HS-27A (cell line): ENCODE measurements at regions not wholly inside any gene's neighbourhood (a gene's known extent, or its start where the extent isn't known, plus 50 kb on each side); places are given as distances from the start of the nearest gene placed in this dataset.
"Not testable (repeated sequence)": the region's sequence is repeated elsewhere in the genome, so short reads cannot be mapped to it uniquely, and the experiment has no call there.

Source experiments
- DNase-seq: peaks from one replicate; pipeline ENCODE4 v3.0.0-alpha.2; 2012; ENCODE audit warnings: low read depth, missing footprints

DNA sequence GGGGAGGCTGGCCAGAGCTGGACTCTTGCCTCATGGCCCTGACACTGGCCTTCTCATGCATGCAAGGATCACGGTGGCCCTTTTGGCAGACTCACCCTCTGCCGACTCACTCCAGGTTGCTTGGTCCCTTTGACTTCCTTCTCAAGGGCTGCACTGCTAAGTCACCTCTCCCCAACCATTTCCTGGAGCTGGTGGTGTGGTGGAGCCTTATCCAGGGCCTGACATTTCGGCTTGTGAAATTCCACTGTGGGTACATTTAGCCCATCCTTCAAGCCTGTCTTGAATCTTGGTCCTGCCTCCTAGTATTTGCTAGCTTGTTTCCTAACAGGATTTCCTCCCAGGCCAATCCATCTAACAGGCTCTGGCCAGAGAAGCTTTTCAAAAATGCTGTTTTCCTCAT lies 52.6 kb upstream of the JUN start:
- no peak for DNase-seq

DNA sequence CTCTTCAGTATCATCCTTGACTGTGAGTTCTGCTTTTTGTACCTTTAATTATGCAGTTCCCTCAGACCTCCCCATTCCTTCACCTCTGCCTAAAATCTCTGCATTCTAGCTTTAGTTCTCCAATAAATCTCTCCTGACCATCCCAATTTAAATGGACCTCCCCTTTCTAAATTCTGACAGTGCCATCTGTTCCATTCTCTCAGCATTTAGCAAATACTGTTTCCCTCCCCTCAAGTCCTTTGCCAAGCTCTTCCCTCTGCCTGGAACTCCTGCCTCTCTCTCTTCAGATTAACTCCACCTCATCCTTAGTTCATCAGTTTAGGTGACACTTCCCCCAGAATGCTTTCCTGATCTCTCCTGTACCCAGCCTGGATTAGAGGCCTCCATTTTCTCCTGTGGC lies 54.0 kb upstream of the JUN start:
- DNase-seq, result no peak

DNA sequence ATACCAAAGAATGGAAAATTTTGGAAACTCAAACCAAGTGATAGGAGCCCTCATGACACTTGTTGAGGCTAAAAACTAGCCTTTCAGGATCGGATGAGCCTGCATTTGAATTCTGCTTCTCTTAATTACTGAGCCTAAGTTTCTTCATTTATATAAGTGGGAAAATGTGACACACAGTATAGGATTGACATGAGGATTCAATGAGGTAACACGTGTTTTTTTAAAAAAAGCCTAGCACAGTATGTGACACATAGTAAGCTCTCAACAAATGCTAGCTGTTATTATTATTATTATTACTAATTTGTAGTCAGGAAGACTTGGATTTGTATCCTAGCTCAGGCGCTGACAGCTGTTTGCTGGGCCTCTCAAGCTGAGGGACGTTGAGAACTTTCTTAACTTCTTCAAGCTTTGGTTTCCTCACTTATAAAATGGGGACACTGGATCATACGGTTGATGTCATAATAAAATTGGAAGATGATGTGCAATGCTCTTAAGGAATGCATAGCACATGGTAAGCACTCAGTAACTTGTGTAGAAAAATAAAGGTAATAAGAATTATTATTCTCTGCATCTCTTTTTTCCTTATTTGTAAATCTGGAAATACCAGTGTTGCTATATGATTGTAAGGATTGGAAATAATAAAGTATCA lies 55.4 kb upstream of the JUN start:
- DNase-seq, result no peak

DNA sequence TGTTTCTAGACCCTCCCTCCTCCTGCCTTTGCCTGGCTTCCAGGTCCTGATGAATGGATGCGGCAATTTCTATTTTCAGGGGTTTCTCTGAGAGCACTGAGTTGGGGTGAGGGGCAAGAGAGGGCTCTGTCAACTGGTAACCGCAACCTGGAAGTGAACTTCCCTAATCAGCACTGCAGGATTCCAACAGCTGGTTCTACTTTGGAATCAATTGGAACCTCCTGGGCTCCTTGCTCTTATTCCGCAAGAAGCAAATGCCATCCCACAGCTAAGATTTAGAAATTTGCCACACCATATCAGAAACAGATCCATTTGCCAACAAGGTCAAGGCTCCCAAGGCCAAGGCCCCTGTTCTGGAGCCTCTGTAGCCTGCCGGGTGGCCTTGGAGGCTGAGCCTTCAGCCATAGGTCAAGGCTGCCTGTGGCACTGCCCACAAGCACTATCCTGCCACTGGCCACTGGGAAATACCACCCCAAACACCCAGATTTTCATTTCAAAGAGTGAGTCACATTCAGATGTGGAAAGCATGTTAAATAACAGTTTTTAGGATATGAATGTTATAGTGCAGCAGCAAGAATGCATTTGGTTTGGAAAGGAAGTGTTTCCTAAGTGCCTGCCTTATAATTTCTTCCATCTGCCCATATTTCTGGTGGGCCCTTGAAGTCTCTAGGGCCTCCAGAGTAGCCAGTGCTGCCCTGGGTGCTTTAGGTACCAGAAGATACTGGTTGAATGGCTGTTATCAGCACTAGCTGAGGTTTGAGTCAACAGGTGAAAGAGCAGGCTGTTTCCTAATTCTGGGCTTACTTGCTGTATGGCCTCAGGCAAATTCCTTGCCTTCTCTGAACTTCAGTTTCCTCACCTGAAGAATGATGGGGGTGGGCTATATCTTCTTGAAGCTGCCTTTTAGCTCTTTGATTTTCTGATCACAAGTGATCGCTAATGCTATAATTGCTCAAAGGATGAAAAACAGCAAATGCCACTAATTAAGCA lies 56.3 kb upstream of the JUN start:
- no peak for DNase-seq

DNA sequence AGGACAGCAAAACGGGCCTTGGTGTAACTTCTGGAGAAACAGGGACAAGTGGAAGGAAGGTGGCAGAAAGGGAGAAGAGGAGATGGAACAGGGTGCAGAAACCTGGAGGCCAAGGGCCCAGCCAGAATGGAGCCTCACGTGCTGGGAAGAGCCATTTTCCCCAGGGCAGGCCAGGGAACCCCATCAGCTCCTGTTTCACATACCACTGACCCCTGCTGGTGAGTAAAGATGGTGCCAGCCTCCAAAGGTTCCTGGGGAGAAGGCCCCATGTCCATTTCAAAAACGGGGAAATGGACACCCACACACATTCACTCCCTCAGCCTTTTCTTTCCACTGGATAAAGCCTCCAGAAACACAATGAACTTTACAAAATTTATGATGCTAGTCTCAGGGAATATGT lies 57.6 kb upstream of the JUN start:
- DNase-seq, result no peak

DNA sequence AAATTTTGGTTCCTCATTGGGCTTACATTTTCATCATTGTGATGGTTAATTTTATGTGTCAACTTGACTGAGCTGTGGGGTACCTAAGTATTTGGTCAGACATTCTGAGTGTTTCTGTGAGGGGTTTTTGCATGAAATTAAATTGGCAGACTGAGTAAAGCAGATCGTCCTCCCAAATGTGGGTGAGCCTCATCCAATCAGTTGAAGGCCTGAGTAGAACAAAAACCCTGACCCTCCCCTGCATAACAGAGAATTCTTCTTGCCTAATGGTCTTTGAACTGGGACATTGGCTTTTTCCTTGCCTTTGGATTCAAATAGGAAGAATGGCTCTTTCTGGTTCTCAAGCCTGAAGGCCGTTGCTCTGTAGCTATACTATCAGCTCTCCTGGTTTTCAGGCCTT lies 59.1 kb upstream of the JUN start:
- no peak for DNase-seq

DNA sequence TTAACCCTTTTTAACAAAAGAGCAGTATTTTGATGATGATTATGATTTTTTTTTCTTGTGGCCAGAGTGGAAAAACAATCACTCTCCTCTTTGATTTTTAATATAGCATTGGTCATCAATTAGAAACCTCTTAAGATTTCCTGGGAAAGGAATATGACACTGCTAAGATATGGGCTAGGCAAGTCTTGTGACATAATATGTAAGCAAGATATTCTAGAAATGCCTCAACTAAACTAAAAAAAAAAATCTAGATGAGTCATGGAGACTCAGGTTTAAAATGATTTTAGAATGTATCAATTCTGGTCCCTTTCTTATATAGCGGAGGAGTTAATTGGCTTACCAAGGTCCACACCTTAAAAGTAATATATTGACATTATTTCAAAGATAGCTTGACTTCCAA lies 60.3 kb upstream of the JUN start:
- DNase-seq, result no peak

DNA sequence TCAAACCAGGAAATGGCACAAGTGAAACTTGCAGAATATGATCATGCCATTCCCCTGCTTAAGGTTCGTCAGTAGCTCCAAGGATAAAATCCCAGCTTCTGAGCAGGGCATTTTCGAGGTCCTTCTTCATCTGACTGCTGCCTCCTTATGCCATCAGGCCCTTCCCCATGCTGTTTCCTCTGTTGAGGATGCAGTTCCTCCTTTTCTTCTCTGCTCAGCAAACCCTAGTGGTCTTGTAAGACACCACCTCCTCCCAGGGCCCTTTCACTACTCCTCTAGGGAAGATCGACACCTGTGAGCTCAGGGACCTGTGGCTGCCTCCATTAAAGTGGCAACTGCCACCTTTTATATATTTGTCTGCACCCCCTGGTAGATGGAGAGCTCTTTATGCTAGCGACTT lies 62.1 kb upstream of the JUN start:
- DNase-seq, result no peak

DNA sequence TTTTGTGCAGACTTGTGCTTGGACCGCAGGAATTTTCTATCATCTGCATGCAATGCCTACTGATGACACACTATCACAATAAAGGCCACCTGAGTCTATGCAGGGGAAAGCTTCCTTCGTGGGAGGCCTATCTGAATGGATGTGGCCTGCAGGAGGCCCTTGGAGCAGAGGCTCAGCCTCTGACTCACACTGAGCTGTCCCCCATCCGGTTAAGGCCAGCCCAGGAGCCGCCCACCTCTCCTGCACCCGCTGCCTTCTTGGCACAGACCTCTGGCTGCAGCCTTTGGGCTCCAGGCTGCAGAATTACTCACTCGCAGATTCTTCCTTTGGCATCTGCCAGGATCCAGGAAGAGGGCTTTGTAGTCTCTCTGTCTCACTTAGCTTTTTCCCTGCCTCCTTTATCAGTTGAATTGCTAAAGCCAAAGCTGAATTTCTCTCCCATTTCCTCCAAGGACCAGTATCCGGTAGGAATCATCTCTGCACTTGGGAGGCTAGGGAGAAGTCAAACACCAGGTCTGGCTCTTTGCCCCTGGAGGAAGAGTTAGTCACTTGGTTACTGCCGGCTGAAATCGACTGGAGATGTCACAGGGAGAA lies 65.1 kb upstream of the JUN start:
- peak; percentile 97 for DNase-seq

DNA sequence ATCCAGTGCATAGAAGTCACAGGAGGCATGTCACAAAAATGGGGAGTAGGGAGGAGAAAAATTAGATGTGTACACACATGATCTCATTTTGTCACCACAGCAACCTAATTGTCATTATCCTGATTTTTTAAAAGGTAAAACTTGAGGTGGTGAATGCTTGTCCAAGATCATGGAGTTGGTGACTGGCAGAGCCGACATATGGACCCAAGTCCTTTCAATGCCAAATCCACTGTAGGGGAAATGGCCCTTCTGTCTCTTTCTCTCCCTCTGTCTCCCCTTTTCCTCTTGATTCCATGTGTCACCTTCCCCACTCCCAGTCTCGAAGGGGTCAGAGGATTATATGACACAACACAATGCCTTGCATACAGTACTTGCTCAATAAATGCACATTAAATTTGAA lies 65.7 kb upstream of the JUN start:
- DNase-seq, result no peak

DNA sequence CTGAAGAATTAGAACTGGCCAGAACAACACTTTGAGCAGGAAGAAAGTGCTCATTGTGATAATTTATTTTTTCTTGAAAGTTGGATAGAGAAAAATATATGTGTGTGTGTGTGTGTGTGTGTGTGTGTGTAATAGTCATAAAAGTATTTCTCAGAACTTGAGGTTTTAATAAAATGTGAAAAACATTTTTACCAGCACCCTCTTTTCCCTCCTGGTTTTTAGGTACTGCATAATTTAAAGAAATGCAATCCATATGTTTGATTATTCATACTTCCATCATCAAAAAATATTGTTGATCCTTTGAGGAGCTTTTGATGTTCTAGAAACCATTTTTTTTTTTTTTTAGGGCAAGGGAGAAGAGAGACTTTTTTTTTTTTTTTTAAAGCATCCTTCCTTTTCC lies 66.8 kb upstream of the JUN start:
- no peak for DNase-seq

DNA sequence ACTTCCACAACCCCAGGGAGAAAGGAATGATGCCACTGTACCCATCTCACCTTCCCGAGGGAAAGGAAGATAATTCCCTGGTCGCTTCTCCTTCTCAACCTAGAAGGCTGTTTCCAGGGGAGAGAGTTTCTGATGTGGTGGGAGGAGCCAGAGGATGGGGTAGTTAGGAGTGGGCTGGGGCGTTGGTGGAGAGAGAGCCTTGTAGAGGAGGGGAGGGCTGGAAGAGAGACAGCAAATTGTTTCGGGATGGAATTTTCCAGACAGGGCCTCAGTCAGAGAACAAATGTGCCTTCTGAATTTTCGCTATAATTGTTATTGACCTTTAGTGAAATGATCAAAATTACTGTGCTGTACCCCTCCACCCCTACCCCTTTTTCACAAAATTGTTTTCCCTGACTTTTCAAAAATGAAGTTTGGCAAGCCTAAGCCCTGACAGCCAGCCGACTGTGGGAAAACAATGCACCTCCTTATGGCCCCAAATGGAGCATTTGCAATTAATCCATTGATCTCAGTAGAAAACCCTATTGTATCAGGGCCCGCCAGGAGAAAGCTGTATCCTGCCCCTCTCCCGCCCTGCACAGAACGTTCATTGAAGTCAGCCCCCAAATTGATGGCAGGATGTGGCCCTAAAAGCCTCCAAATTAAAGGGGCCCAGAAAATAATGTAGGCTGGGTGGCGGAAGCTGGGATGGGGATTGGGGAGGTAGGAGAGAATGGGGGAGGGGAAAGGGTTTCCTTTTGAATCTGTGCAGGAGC lies 69.1 kb upstream of the JUN start:
- no peak for DNase-seq

DNA sequence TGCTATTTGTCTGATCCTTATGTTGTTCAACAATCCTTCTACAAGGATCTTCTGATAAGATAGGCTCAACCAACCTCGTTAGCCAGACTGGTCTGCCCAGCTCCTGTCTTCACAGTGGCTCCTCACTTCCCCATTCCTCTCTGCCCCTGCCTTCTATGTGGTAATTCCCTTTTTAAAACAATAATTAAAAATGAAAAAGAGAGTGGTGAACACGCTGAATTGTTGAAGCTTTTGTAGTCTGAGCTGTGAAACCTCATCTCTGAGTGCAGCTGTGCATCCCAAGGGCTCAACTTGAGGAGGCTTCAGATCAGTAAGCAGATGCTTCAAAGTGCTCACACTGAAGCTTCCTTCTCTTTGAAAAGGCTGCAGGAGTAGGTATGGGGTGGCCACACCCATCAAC lies 70.7 kb upstream of the JUN start:
- DNase-seq, result no peak

DNA sequence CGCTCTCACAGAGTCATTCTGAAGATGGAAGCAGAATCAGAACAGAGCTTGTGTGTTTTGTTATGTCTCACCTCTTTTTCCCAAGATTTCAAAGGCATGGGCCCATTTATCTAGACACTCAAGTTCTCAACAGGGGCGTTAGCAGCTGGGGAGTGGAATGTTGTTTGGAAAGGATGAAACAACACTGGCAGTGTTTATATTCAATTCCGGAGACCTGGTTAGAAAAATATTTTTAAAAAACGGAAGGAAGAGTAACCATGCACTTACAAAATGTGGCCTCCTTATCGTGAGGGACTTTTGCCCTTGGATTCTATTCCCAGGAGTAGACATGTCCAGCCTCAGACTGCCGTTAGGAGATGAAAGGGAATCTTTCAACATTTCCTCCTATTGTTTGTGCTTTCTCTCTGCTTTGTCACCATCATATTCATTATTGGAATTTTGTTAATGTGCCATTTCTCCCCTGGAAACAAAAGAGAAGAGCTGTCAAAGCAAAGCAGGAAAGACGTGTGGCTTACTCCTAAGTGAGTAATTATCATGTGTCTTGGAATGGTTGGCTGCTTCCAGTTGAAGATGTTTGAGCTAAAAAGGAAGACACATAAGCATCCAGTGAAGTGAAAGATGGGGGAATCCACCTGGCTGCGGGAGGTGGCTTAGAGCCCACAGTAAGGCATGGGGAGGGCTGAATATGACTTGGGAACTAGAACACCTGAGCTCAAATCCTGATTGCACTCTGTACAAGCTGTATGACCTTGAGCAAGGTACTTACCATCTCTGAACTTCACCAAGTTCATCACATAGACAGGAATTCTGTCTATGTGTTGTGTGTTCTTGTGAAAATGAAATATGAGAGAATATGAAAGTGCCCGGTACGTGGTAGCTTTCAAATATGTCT lies 71.7 kb upstream of the JUN start:
- DNase-seq, result no peak

DNA sequence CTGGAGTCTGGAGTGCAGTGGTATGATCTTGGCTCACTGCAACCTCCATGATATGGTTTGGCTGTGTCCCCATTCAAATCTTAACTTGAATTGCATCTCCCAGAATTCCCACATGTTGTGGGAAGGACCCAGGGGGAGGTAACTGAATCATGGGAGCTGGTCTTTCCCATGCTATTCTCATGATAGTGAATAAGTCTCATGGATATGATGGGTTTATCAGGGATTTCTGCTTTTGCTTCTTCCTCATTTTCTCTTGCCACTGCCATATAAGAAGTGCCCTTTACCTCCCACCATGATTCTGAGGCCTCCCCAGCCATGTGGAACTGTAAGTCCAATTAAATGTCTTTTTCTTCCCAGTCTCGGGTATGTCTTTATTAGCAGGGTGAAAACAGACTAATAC lies 72.4 kb upstream of the JUN start:
- not testable (repeated sequence) for DNase-seq

DNA sequence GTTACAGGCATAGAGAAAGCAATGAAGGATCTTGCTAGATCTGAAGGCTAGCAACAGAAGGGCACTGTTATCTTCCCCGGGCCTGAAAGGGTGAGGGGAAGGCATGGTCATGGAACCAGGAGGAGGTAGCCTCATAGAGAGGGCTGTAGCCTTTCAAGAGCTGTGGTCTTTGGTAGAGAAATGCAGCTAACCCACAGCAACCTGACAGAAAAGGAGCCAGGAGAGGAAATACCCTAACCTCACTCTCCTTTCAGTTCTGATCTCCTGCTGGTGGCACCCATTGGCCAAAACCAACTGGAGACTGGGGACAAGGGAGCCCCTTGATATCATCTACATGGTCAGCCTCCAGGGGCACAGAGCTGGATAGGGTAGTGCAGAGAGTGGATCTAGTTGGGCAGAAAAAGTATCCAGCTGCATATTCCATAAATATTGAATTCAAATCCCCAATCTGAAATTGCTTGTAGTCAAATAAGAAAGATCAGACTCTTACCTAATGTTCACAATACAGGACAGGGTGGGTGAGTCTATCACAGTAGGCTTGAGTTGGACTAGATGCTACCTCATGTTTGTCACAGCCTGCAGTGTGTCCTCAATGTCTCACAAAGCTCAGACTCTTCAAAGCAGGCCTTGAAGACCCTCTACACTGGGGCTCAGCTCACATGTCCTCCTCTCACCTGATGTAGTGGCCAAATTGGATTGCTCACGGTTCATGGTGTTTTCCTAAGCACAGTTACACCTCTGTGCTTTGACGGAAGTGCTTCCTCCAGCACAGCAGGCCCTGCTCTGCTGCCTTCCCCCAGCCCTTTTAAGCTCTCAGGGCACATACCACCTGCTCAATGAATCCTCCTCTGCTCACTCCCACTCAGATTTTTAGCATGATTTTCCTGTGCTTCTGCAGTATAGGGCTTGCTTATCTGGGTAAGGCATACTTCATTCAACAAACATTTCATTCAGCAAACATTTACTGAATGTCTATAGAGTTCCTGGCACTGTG lies 74.1 kb upstream of the JUN start:
- no peak for DNase-seq

DNA sequence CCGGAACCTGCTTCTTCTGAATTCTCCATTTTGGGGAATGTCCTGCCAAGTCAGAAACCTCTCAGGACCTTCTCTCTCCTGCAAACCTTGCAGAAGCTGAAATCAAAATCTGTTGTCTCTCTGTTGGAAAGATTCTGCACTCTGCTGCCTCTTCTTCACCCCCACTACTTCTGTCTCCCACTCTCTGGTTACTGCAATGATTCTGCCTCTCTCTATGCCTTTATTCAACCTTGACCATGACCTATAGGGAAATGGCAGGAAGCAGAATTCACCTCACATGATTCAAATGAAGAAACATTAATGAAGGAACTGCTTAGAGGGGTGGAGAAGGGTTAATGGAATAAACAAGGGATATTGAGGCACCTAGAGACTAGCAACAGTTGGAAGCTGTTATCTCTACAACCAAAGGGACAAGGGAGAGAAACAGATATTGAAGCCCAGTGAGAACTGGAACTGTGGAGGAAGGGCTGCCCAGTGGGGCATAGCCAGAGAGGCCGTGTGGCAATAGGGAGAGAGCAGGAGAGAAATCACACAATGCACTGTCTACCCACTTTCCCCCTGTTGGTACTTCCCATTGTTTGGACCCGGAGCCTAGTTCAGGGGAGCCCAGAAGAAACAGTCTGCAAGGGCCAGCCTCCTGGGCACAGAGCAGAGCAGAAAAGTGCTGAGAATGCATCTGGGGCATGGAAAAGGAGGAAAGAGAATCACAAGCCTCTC lies 76.1 kb upstream of the JUN start:
- DNase-seq, result no peak

DNA sequence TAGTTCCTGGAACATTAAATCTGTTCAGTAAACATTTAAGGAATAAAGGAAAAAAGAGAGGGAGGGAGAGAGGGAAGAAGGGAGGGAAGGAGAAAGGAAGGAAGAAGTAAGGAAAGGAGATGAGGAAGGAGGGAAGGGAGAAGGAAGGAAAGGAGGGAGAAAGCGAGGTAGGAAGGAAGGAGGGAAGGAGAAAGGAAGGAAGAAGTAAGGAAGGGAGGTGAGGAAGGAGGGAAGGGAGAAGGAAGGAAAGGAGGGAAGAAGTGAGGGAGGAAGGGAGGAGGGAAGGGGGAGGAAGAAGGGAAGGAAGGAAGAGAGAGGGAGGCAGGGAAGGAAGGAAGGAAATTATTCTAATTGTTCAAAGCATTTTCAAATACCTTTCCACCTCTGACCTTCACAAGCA lies 77.2 kb upstream of the JUN start:
- no peak for DNase-seq

DNA sequence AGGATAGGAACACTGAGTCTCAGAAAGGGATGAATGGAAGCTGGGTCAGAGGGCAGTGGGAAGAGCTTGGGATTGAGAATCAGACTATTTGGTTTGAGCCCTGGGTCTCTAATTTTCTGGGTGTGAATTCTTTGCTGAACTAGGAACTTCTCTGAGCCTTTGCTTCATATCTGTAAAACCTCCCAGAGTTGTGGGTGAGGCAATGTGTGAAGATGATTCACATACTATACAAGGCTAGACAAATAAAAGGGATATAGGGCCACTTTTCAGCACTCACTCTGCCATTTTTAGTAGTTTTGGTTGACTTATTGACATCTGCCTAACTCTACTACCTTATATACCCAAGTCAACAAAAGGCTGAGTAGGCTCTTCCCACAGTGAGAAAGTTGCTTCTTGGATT lies 77.7 kb upstream of the JUN start:
- DNase-seq, result no peak
